ENCODE measurements at regions not wholly inside any gene's neighbourhood (a gene's known extent, or its start where the extent isn't known, plus 50 kb on each side); places are given as distances from the start of the nearest gene placed in this dataset.

- no peaks in the 10 kb centered on the region for H3K4me1 ChIP-seq (ENCODE audit: control insufficient read depth in 2 of 2, insufficient read depth in 2 of 2, low read length in 2 of 2)
- CTCF ChIA-PET = interaction anchor here (1.1 to 1.7 kb wide), 2 partner anchors 8 to 9 kb away, joined by 3 to 4 read pairs; no protein-coding TSS in a partner anchor
- DNase-seq (no peak), ATAC-seq (ENCODE audit: low read depth) (no peak)
- H3K27ac ChIP-seq (ENCODE audit: low read length in 2 of 2) = no peak overlapping the region
- TF ChIP-seq EZH2 (IDR thresholded peaks at IDR 0.05; ENCODE audit: borderline replicate concordance, insufficient read depth, low read depth, low read length, poor library complexity, severe bottlenecking) = no peak
- TF ChIP-seq, protein P1, sequence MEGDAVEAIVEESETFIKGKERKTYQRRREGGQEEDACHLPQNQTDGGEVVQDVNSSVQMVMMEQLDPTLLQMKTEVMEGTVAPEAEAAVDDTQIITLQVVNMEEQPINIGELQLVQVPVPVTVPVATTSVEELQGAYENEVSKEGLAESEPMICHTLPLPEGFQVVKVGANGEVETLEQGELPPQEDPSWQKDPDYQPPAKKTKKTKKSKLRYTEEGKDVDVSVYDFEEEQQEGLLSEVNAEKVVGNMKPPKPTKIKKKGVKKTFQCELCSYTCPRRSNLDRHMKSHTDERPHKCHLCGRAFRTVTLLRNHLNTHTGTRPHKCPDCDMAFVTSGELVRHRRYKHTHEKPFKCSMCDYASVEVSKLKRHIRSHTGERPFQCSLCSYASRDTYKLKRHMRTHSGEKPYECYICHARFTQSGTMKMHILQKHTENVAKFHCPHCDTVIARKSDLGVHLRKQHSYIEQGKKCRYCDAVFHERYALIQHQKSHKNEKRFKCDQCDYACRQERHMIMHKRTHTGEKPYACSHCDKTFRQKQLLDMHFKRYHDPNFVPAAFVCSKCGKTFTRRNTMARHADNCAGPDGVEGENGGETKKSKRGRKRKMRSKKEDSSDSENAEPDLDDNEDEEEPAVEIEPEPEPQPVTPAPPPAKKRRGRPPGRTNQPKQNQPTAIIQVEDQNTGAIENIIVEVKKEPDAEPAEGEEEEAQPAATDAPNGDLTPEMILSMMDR (IDR thresholded peaks at IDR 0.05) = no peak
- no peak overlapping the region for H3K4me3 ChIP-seq (ENCODE audit: control extremely low read depth in 1 of 5, extremely low read depth in 1 of 5, insufficient read depth in 1 of 5, low read depth in 2 of 5, low read length in 4 of 5)
- H4K20me1 ChIP-seq (ENCODE audit: control insufficient read depth, insufficient read depth, low read length, poor library complexity, severe bottlenecking) = no peaks in the 10 kb centered on the region
- no peak overlapping the region for H2AFZ ChIP-seq (ENCODE audit: insufficient read depth, low read depth, low read length, poor library complexity, severe bottlenecking)
- Mint-ChIP-seq H3K27ac (no peak overlapping the region), H3K4me1 (peaks cover 3% of the 10 kb centered on the region), H3K4me3 (no peak overlapping the region), H3K27me3 (peaks cover 46% of the 10 kb centered on the region), H3K9me3 (ENCODE audit: insufficient read depth) (no peaks in the 10 kb centered on the region)
- POLR2A ChIA-PET = no interaction called here
- intact Hi-C loops (cut with micrococcal nuclease) = loop anchor here (5.0 kb wide), 1 partner anchor 125 kb away; no protein-coding TSS in a partner anchor
- H3K36me3 ChIP-seq (replicated peaks in 1 of 2; ENCODE audit: control extremely low read depth in 1 of 2, control insufficient read depth in 1 of 2, extremely low read depth in 1 of 2, insufficient read depth in 2 of 2, low read length in 1 of 2) = no peaks in the 10 kb centered on the region
- H3K9me3 ChIP-seq (ENCODE audit: control extremely low read depth in 1 of 3, control insufficient read depth in 2 of 3, insufficient read depth in 1 of 3, low read length in 2 of 3) = peaks cover 0 to 1% (median 0%) of the 10 kb centered on the region in 3 donors
- no peaks in the 10 kb centered on the region for H3K79me2 ChIP-seq (ENCODE audit: control insufficient read depth, insufficient read depth, low read length)
- WGBS (ENCODE audit: insufficient coverage) = 86% methylated on average over 1 of the region's 2 CpGs
- H3K4me2 ChIP-seq (replicated peaks; ENCODE audit: low read depth, low read length, poor library complexity, severe bottlenecking) = no peak overlapping the region
- H3K9ac ChIP-seq (ENCODE audit: low read length) = no peak overlapping the region
- H3K27me3 ChIP-seq (replicated peaks in 1 of 4; ENCODE audit: control extremely low read depth in 1 of 4, control insufficient read depth in 3 of 4, insufficient read depth in 4 of 4, low read length in 3 of 4) = peaks cover 0 to 10% (median 0%) of the 10 kb centered on the region in 4 experiments
Observed at GRCh38 chr12:58177366-58177765, 236.0 kb downstream of the ATP23 start.

DNA sequence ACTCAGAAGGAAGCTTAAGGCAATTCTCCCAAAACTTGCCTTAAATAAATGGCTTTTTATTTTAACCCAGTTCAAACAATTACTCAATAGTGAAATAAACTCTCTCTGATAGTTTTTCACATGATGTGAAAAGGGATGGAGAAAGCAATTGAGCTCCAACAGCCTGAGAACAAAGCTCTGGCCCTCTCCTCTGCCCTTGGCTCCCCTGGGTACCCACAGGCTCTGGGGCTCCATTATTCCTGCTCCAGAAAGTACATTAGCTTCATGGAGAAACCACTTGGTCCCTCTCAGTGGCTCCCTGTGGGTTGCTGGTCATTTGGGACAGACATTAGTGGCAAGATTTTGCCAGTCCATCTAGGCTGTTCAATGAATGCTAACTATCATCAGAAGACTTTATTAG, 242.8 kb downstream of the ATP23 start:
- Mint-ChIP-seq H3K4me3 (no peak overlapping the region), H3K27me3 (peaks cover 19% of the 10 kb centered on the region), H3K9me3 (ENCODE audit: insufficient read depth) (peaks cover 8% of the 10 kb centered on the region), H3K27ac (no peak overlapping the region), H3K4me1 (peaks cover 1% of the 10 kb centered on the region)
- no peak overlapping the region for H3K4me2 ChIP-seq (replicated peaks; ENCODE audit: low read depth, low read length, poor library complexity, severe bottlenecking)
- no peak overlapping the region for H3K27ac ChIP-seq (ENCODE audit: low read length in 2 of 2)
- TF ChIP-seq, protein P1 (IDR thresholded peaks at IDR 0.05) = no peak
- TF ChIP-seq EZH2 (IDR thresholded peaks at IDR 0.05; ENCODE audit: borderline replicate concordance, insufficient read depth, low read depth, low read length, poor library complexity, severe bottlenecking) = no peak
- no peak for DNase-seq
- POLR2A ChIA-PET = no interaction called here
- no peak overlapping the region for H3K4me3 ChIP-seq (ENCODE audit: control extremely low read depth in 1 of 5, extremely low read depth in 1 of 5, insufficient read depth in 1 of 5, low read depth in 2 of 5, low read length in 4 of 5)
- H3K9ac ChIP-seq (ENCODE audit: low read length) = no peak overlapping the region
- CTCF ChIA-PET = interaction anchor here (1.4 kb wide), 1 partner anchor 9 kb away, joined by 6 read pairs; no protein-coding TSS in a partner anchor
- H3K79me2 ChIP-seq (ENCODE audit: control insufficient read depth, insufficient read depth, low read length) = no peaks in the 10 kb centered on the region
- no peaks in the 10 kb centered on the region for H3K4me1 ChIP-seq (ENCODE audit: control insufficient read depth in 2 of 2, insufficient read depth in 2 of 2, low read length in 2 of 2)
- H2AFZ ChIP-seq (ENCODE audit: insufficient read depth, low read depth, low read length, poor library complexity, severe bottlenecking) = no peak overlapping the region
- peaks cover 7 to 20% (median 20%) of the 10 kb centered on the region in 3 donors for H3K9me3 ChIP-seq (ENCODE audit: control extremely low read depth in 1 of 3, control insufficient read depth in 2 of 3, insufficient read depth in 1 of 3, low read length in 2 of 3)
- peaks cover 0 to 4% (median 0%) of the 10 kb centered on the region in 4 experiments for H3K27me3 ChIP-seq (replicated peaks in 1 of 4; ENCODE audit: control extremely low read depth in 1 of 4, control insufficient read depth in 3 of 4, insufficient read depth in 4 of 4, low read length in 3 of 4)
- H4K20me1 ChIP-seq (ENCODE audit: control insufficient read depth, insufficient read depth, low read length, poor library complexity, severe bottlenecking) = no peaks in the 10 kb centered on the region
- intact Hi-C loops (cut with micrococcal nuclease) = no loop called here
- no peaks in the 10 kb centered on the region for H3K36me3 ChIP-seq (replicated peaks in 1 of 2; ENCODE audit: control extremely low read depth in 1 of 2, control insufficient read depth in 1 of 2, extremely low read depth in 1 of 2, insufficient read depth in 2 of 2, low read length in 1 of 2)
- no peak for ATAC-seq (ENCODE audit: low read depth)

All from B cell (primary cell).